ENCODE measurements at regions not wholly inside any gene's neighbourhood (a gene's known extent, or its start where the extent isn't known, plus 50 kb on each side); places are given as distances from the start of the nearest gene placed in this dataset.

GRCh38 chr12:118748478-118749380 is 232.6 kb upstream of the SRRM4 start:
- H3K27me3 ChIP-seq = no peaks in the 10 kb centered on the region
- intact Hi-C loops (cut with DNase I) = no loop called here
- H3K4me3 ChIP-seq = no peak overlapping the region
- ATAC-seq (no peak), DNase-seq (no peak), FAIRE-seq (no peak)
- no peaks in the 10 kb centered on the region for H3K36me3 ChIP-seq
- 66 to 79% methylated on average over 7 of the region's 7 CpGs for WGBS, 2 donors
- no peaks in the 10 kb centered on the region for H3K9me3 ChIP-seq
- H3K27ac ChIP-seq = no peak overlapping the region
- no peaks in the 10 kb centered on the region for H3K4me1 ChIP-seq
- no peak for TF ChIP-seq CTCF (IDR thresholded peaks at IDR 0.05)

- WGBS, 2 donors = 59 to 60% methylated on average over 6 of the region's 6 CpGs
- TF ChIP-seq CTCF (IDR thresholded peaks at IDR 0.05) = no peak
- FAIRE-seq (no peak), ATAC-seq (no peak), DNase-seq (no peak)
- no peak overlapping the region for H3K4me3 ChIP-seq
- H3K27me3 ChIP-seq = no peaks in the 10 kb centered on the region
- no peaks in the 10 kb centered on the region for H3K9me3 ChIP-seq
- H3K27ac ChIP-seq = no peak overlapping the region
- H3K4me1 ChIP-seq = no peaks in the 10 kb centered on the region
- intact Hi-C loops (cut with DNase I) = no loop called here
- no peaks in the 10 kb centered on the region for H3K36me3 ChIP-seq
These were observed 231.7 kb upstream of the SRRM4 start for GRCh38 chr12:118749646-118750045.

GRCh38 chr12:118750666-118751065 is 230.7 kb upstream of the SRRM4 start:
- Histone ChIP-seq H3K27ac (no peak overlapping the region), H3K36me3 (no peaks in the 10 kb centered on the region), H3K9me3 (no peaks in the 10 kb centered on the region), H3K27me3 (no peaks in the 10 kb centered on the region), H3K4me1 (no peaks in the 10 kb centered on the region), H3K4me3 (no peak overlapping the region)
- TF ChIP-seq CTCF (IDR thresholded peaks at IDR 0.05) = no peak
- WGBS, 2 donors = 50 to 80% methylated on average over 2 of the region's 2 CpGs
- no peak for DNase-seq
- FAIRE-seq = no peak
- no peak for ATAC-seq
- intact Hi-C loops (cut with DNase I) = no loop called here

- TF ChIP-seq CTCF (IDR thresholded peaks at IDR 0.05) = no peak
- Histone ChIP-seq H3K27ac (no peak overlapping the region), H3K4me3 (no peak overlapping the region), H3K4me1 (no peaks in the 10 kb centered on the region), H3K36me3 (no peaks in the 10 kb centered on the region), H3K27me3 (no peaks in the 10 kb centered on the region), H3K9me3 (no peaks in the 10 kb centered on the region)
- WGBS, 2 donors = 85 to 89% methylated on average over 1 of the region's 1 CpG
- DNase-seq (no peak), FAIRE-seq (no peak), ATAC-seq (no peak)
- intact Hi-C loops (cut with DNase I) = no loop called here
These were observed 230.0 kb upstream of the SRRM4 start for GRCh38 chr12:118751355-118751754.

- WGBS, 2 donors = 62 to 77% methylated on average over 1 of the region's 1 CpG
These were observed 220.7 kb upstream of the SRRM4 start for GRCh38 chr12:118760623-118761022.

More at GRCh38 chr12:118760623-118761022, 220.7 kb upstream of the SRRM4 start:
- TF ChIP-seq CTCF (IDR thresholded peaks at IDR 0.05) = no peak
- Histone ChIP-seq H3K27me3 (peaks cover 0 to 6% (median 0%) of the 10 kb centered on the region in 4 donors), H3K4me3 (no peak overlapping the region), H3K4me1 (no peaks in the 10 kb centered on the region), H3K27ac (no peak overlapping the region), H3K36me3 (no peaks in the 10 kb centered on the region), H3K9me3 (no peaks in the 10 kb centered on the region)
- ATAC-seq = no peak
- no peak for FAIRE-seq
- DNase-seq = no peak
- intact Hi-C loops (cut with DNase I) = no loop called here

All from pancreas (tissue), 10 donors.